H7 (cell line): ENCODE measurements at regions not wholly inside any gene's neighbourhood (a gene's known extent, or its start where the extent isn't known, plus 50 kb on each side); places are given as distances from the start of the nearest gene placed in this dataset.
A peak's percentile ranks its signal among the peaks of the same experiment; 100 is the strongest.

ENCODE experiments used
- DNase-seq: peaks from one replicate; pipeline ENCODE4 v3.0.0; 2012
- H3K27me3 ChIP-seq: 2 replicates; pipeline ENCODE4 v1.6.0; 2011; ENCODE audit warnings: mild to moderate bottlenecking, low read length; ENCODE audit not compliant: control insufficient read depth, insufficient read depth
- H3K36me3 ChIP-seq: replicated peaks from 2 replicates; pipeline ENCODE4 v1.5.1; 2011; ENCODE audit warnings: low read length; ENCODE audit not compliant: control insufficient read depth, insufficient read depth
- H3K4me3 ChIP-seq: 2 replicates; pipeline ENCODE4 v1.5.1; 2011; ENCODE audit warnings: low read depth, mild to moderate bottlenecking, control low read depth, low read length, moderate library complexity; ENCODE audit not compliant: insufficient read depth

DNA sequence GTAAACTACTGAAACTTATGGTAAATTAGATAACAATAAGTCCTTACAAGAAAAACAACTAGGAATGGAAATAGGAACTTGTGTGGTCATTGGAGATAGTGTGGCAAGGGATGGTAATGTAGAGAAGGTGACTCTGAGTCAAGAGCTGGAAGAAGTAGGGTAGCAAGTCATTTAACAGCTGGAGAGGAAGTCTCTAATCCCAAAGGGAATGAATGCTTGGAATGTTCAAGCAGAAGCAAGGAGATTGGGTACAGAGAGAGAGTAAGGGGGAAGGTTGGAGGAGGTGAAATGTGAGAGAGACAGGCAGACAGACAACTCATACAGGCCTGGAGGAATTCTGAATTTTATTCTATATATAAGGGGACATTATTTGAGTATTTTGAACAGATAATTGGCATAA is 260.6 kb upstream of the MAD2L1 start:
- no peak overlapping the region for H3K4me3 ChIP-seq
- no peaks in the 10 kb centered on the region; the same call in 1 of the 2 replicates for H3K27me3 ChIP-seq
- no peaks in the 10 kb centered on the region for H3K36me3 ChIP-seq
- peak; percentile 5 for DNase-seq

DNA sequence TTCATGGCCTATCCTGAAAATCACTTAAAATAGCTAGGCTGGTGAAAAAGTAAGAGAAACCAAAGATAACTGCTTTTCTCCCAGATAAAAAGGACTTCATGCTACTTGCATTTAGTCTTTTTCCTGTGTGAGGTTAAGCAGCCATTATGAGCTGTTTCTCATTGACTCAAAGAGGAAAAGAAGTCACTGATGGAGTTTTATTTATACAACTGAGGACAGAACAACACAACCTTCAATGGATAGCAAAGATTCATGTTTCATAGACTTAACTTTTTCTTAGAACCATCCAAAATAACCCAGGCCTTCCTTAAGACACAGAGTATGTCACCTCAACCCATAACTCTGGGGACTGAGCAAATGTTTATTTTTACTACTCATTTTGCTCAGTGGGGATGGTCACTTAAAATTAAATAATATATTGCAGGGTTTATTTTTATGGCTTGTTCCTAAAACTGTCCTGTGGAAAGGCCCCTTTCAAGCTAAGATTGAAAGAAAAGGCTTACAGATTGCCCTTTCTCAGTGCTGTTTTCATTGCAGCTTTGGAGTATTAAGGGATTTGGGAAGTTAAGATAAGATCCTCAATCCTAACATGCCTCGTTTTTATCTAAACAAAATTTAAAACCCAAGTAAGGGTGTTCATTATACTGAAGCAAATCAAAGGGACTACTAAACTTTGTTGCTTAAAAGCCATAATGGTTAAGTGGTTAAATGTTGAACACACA is 252.6 kb upstream of the MAD2L1 start:
- no peak overlapping the region for H3K4me3 ChIP-seq
- DNase-seq, result no peak
- H3K27me3 ChIP-seq, result no peaks in the 10 kb centered on the region; the same call in 1 of the 2 replicates
- no peaks in the 10 kb centered on the region for H3K36me3 ChIP-seq

DNA sequence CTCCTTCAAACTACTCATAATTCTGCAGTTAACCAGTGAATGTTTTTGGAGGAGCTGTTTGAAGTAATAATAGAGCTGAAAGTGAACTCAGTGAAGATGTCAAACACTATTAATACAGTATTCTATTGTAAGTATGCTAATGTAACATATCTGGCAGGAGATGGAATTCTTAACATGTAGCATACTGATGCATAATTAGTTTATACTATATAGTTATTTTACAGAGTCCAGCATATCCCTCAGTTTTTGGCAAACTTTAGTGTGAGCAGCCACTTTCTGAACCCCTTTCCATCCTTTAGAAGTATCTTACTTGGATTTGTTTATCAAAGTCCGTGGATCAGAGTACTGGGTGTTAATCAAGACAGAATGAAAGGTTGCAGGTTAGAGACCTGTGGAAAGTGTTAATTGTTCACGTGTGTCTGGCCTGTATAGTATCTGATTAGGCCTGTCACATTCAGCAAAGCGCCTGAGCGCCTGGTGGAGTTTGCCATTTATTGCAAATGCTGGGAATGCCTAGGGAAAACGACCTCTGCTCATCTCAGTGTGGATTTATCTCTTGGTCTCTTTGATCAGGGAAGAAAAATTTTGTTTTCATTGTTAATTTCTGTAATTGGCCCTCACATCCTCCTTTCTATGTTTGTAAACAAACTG is 251.7 kb upstream of the MAD2L1 start:
- no peak overlapping the region for H3K4me3 ChIP-seq
- H3K36me3 ChIP-seq, result no peaks in the 10 kb centered on the region
- DNase-seq, result no peak
- H3K27me3 ChIP-seq, result no peaks in the 10 kb centered on the region; the same call in 1 of the 2 replicates

DNA sequence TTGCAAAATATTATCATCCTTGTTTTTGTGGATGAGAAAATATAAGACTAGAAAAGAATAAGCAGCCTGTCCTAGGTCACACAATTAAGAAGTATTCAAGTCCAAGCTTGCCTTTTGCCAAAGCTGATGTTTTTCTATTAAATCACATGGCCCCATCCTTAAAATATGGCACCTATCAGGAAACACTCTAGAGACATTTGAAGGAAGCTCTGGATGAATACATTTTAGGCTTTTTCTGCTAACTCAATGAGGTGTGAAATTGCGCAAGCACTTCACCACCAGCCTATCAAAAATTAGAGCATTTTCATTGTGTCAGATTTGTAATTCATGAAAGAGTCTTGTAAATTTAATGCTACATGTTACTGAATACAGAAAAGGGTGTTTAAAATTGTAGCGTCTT is 251.1 kb upstream of the MAD2L1 start:
- Histone ChIP-seq H3K36me3 (no peaks in the 10 kb centered on the region), H3K27me3 (no peaks in the 10 kb centered on the region; the same call in 1 of the 2 replicates), H3K4me3 (no peak overlapping the region)
- DNase-seq, result no peak

DNA sequence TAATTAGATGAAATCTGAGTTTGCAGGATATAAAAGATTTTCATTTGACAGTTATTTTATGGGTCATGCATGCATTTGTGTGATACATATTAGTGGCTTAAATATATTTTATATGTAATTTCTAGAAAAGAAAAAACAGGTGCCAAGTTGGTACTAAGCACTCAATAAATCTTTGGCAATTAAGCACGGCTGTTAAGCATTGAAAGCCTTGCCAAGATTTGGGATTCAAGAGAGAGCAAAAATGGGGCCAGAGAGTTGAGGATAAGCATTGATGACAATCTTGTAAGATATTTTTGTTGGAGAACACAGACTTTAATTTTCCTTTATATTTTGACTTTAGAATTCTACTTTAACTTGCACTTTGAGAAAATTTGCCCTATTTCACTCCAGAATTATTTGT is 249.8 kb upstream of the MAD2L1 start:
- Histone ChIP-seq H3K36me3 (no peaks in the 10 kb centered on the region), H3K4me3 (no peak overlapping the region), H3K27me3 (no peaks in the 10 kb centered on the region)
- no peak for DNase-seq

DNA sequence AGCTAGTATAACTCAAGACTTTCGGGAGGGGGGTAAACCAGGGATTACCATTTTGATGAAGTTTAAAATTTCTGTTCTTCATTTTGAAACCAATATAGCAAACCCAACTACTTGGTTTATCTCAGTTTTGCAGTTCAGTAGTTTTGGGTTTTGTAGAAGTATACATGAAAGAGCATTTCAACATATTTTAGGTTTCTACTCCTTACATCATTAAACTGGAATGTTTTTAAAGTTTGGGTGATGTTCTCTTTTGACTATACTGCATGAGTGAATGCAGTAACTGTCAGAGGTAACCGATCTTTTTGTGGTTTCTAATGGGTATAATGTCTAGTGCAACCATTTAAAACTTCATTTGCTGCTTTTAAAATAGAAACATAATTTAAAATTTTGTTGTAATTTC is 248.3 kb upstream of the MAD2L1 start:
- no peaks in the 10 kb centered on the region for H3K36me3 ChIP-seq
- no peaks in the 10 kb centered on the region for H3K27me3 ChIP-seq
- DNase-seq, result no peak
- no peak overlapping the region for H3K4me3 ChIP-seq

DNA sequence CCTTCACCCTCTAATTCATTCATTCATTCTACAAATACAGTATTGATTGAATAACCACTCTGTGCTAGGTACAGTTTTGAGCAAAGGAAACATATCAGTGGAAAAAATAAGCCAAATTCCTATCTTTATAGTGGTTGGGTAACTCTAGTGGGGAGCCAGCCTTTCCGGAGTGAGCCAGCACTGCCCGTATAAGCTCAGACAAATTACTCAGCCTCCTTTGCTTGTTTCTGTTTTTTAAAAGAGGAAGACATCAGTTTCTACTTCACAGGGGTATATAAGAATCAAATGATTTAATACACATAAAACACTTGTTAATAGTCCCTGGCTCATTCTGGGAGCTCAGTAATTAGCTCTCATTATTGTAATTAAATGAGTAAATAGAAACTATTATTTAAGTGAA is 238.2 kb upstream of the MAD2L1 start:
- Histone ChIP-seq H3K4me3 (no peak overlapping the region), H3K36me3 (no peaks in the 10 kb centered on the region), H3K27me3 (no peaks in the 10 kb centered on the region)
- no peak for DNase-seq

DNA sequence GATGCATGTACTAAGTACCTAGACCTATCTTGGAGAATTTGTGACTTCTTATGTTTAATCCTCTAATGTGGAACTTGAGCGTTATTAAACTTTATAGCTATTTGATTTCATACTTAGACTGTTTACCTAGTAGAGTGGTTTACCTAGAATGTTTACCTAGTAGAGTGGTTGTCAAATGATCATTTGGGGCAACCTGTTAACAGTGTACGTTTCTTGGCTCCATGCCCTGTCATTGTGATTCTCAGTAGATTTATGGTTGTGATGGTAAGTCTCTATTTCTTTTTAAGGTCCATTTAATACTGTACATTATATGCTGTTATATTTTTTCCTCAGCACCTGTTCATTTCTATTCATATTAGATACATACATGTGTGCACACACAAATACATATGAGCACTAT is 233.0 kb upstream of the MAD2L1 start:
- DNase-seq, result no peak
- no peaks in the 10 kb centered on the region for H3K27me3 ChIP-seq
- no peak overlapping the region for H3K4me3 ChIP-seq
- no peaks in the 10 kb centered on the region for H3K36me3 ChIP-seq

DNA sequence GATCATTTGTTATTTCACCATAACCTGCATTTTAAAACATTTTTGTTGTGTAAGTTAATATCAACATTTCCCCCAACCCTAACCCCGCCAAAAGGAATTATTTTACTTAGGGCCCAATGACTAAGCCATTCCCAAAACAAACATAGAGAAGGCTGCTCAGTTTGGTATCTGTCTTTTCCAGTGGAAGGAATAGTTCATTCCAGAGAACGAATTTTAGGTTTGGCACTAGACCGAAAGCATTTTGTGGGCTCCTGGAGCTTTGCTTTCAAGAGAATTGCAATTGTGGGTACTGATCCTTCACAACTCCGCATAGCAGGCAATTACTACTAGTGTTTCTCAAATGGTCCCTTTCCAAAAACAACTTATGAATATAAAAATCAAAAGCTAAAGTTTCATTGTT is 226.7 kb upstream of the MAD2L1 start:
- no peak for DNase-seq
- no peaks in the 10 kb centered on the region for H3K36me3 ChIP-seq
- H3K27me3 ChIP-seq, result no peaks in the 10 kb centered on the region
- no peak overlapping the region for H3K4me3 ChIP-seq

DNA sequence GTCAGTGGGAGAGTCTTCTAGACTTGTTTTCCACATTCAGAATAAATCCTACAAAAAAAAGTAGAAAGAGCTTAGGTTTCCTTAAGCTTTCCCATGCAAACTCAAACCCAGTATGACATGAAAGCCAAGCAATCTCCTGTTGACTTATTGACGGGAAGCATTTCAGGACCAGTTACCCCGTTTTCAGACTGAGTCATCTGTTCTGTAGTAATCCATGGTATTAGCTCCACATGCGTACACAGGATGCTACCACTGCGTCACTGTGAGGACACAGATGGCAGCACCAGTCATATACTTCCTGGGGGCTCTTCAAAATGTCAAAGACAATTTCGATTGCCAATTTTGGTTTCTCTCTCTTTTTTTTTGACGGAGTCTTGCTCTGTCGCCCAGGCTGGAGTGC is 224.9 kb upstream of the MAD2L1 start:
- H3K27me3 ChIP-seq, result no peaks in the 10 kb centered on the region
- H3K36me3 ChIP-seq, result no peaks in the 10 kb centered on the region
- no peak overlapping the region for H3K4me3 ChIP-seq
- no peak for DNase-seq

DNA sequence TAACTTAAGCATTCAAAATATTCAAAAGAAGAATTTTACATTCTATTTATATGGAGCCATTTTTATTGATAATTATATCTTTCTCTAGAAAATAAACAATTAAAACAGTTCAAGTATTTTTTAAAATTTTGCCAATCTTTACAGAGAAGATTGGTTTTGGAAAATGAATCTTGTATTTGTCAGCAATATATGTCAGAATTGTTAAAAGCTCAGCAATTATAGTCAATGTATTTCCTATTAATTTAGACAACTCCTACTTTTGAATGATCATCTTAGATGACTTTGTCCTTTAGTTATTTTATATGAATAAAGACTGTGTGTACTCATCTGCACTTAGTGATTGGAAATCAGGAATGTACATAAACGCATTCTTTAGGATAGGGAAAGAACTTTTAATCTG is 223.9 kb upstream of the MAD2L1 start:
- Histone ChIP-seq H3K36me3 (no peaks in the 10 kb centered on the region), H3K27me3 (no peaks in the 10 kb centered on the region), H3K4me3 (no peak overlapping the region)
- no peak for DNase-seq

DNA sequence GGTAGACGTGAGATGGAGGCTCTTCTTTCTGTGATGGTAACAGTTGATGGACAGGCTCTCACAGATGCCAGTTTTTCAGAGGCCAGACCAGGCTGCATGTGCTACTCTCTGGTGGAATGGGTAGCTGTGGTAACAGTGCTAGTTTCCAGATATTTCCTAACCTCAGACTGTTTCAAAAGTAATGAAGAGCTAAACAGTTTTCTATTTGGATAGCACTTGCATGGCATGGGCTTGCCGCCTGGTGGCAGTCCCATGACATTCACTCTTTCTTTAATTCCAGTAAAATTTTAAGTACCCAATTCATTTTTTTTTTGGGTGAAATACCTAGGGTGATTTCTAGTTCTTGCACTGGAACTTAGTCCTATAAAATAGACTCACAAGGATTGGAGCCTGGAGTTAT is 220.2 kb upstream of the MAD2L1 start:
- Histone ChIP-seq H3K36me3 (no peaks in the 10 kb centered on the region), H3K27me3 (no peaks in the 10 kb centered on the region), H3K4me3 (no peak overlapping the region)
- DNase-seq, result peak; percentile 8

DNA sequence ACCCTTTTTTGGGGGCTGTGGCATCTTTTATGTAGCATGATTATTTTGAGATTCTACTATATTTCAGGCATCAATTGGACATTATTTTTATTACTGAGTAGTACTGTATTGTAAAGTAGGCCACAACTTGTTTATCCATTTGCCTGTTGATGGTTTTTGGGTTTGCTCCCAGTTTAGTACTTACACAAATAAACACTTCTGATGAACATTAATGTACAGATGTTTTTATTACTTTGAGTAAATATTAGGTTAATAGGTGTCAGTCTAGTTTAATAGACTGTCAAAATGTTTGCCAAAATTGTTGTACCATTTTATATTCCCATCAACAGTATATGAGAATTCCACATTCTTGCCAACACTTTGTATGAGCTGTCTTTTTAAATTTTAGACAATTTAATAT is 214.9 kb upstream of the MAD2L1 start:
- Histone ChIP-seq H3K4me3 (no peak overlapping the region), H3K36me3 (no peaks in the 10 kb centered on the region), H3K27me3 (no peaks in the 10 kb centered on the region)
- no peak for DNase-seq

DNA sequence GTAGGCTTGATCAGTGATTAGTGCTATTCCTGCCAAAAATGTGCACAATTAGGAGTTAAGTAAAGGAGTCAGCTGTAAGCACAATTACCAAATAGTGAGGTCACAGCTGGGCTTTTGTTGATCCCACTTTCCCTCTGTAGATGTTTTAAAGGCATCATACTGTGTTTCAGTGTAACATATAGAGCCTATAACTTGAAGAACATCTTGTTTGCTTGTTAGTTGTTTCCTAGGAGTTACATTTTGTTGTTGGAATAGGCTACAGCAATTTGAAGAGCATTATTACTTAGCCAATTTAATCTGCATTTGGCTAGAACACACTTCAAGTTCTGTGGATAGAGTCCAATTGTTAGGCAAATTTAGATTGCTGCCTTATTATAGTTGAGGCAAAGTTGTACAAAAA is 210.7 kb upstream of the MAD2L1 start:
- H3K27me3 ChIP-seq, result no peaks in the 10 kb centered on the region
- DNase-seq, result no peak
- H3K4me3 ChIP-seq, result no peak overlapping the region
- H3K36me3 ChIP-seq, result no peaks in the 10 kb centered on the region

DNA sequence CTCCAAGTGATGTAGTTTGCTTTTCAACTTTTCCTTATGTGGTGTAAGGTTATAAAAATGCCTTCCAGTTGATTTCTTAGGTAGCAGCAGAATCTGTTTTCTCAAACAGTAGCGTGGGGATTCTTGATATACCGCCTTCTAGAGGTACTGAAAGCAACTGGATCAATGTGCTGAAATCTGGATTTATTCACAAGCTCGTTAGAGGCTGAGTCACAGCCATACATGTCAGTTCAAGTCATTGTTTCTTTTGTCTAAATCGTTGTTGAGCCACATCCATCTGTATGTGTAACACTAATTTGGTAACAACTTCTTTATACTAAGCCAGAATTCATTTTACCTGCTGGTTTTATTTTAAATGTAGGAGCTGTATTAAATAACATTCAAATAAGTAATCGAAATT is 200.0 kb upstream of the MAD2L1 start:
- H3K36me3 ChIP-seq, result no peaks in the 10 kb centered on the region
- DNase-seq, result no peak
- no peaks in the 10 kb centered on the region for H3K27me3 ChIP-seq
- H3K4me3 ChIP-seq, result no peak overlapping the region
